Activated T-cell treated with anti-CD3 and anti-CD28 coated beads, Interleukin-2, amount 50 U/mL, for 1 hour (primary cell): ENCODE measurements at regions not wholly inside any gene's neighbourhood (a gene's known extent, or its start where the extent isn't known, plus 50 kb on each side); places are given as distances from the start of the nearest gene placed in this dataset.
"Not testable (repeated sequence)": the region's sequence is repeated elsewhere in the genome, so short reads cannot be mapped to it uniquely, and the experiment has no call there.

Experiments used
- DNase-seq: peaks from one replicate; pipeline ENCODE4 v3.0.0-alpha.2; 2020

GRCh38 chr17:6893382-6894205 is 62.1 kb upstream of the TEKT1 start:
- DNase-seq: no peak

GRCh38 chr17:6894206-6894528 is 62.6 kb upstream of the TEKT1 start:
- DNase-seq: peak; percentile 25

- no peak for DNase-seq
Measured at GRCh38 chr17:6901086-6901485, 69.6 kb upstream of the TEKT1 start.

GRCh38 chr17:6903326-6903900 is 71.9 kb upstream of the TEKT1 start:
- no peak for DNase-seq

GRCh38 chr17:6908807-6909206 is 77.3 kb upstream of the TEKT1 start:
- DNase-seq: no peak

- no peak for DNase-seq
Measured at GRCh38 chr17:6910987-6911603, 79.6 kb upstream of the TEKT1 start.

- no peak for DNase-seq
Measured at GRCh38 chr17:6912110-6913051, 80.9 kb upstream of the TEKT1 start.

GRCh38 chr17:6913608-6914443 is 82.0 kb upstream of the ALOX12 start:
- DNase-seq: peak; percentile 83

- no peak for DNase-seq
Measured at GRCh38 chr17:6914711-6915110, 81.1 kb upstream of the ALOX12 start.

GRCh38 chr17:6915620-6916019 is 80.2 kb upstream of the ALOX12 start:
- DNase-seq: no peak

GRCh38 chr17:6919158-6919557 is 76.7 kb upstream of the ALOX12 start:
- DNase-seq: no peak

GRCh38 chr17:6923385-6923784 is 72.5 kb upstream of the ALOX12 start:
- DNase-seq: no peak

GRCh38 chr17:6924208-6924607 is 71.6 kb upstream of the ALOX12 start:
- DNase-seq: no peak

- DNase-seq: no peak
Measured at GRCh38 chr17:6926667-6927066, 69.2 kb upstream of the ALOX12 start.

GRCh38 chr17:6927290-6928126 is 68.3 kb upstream of the ALOX12 start:
- no peak for DNase-seq

GRCh38 chr17:6928193-6928592 is 67.7 kb upstream of the ALOX12 start:
- no peak for DNase-seq

- no peak for DNase-seq
Measured at GRCh38 chr17:6930749-6931148, 65.1 kb upstream of the ALOX12 start.

- not testable (repeated sequence) for DNase-seq
Measured at GRCh38 chr17:6934544-6934943, 61.3 kb upstream of the ALOX12 start.

GRCh38 chr17:6936370-6937028 is 59.4 kb upstream of the ALOX12 start:
- DNase-seq: no peak

- no peak for DNase-seq
Measured at GRCh38 chr17:6938637-6939036, 57.2 kb upstream of the ALOX12 start.

- no peak for DNase-seq
Measured at GRCh38 chr17:6940186-6940649, 55.6 kb upstream of the ALOX12 start.
